ENCODE measurements at regions not wholly inside any gene's neighbourhood (a gene's known extent, or its start where the extent isn't known, plus 50 kb on each side); places are given as distances from the start of the nearest gene placed in this dataset.
"Not testable (repeated sequence)": the region's sequence is repeated elsewhere in the genome, so short reads cannot be mapped to it uniquely, and the experiment has no call there.

- H3K4me3 Mint-ChIP-seq: no peak overlapping the region
- DNase-seq: no peak
- no peak overlapping the region for H3K27ac Mint-ChIP-seq
- CTCF ChIA-PET: interaction anchor here (0.7 kb wide), 1 partner anchor 1022 kb away, joined by 4 read pairs; no protein-coding TSS in a partner anchor
- no peaks in the 10 kb centered on the region for H3K4me1 Mint-ChIP-seq
- H3K9me3 Mint-ChIP-seq: no peaks in the 10 kb centered on the region
- H3K36me3 Mint-ChIP-seq: no peaks in the 10 kb centered on the region
- no peaks in the 10 kb centered on the region for H3K27me3 Mint-ChIP-seq
These were observed 63.2 kb upstream of the SNX19 start for GRCh38 chr11:130979386-130979972.

- CTCF ChIA-PET: no interaction called here
- H3K36me3 Mint-ChIP-seq: no peaks in the 10 kb centered on the region
- H3K27ac Mint-ChIP-seq: no peak overlapping the region
- DNase-seq: no peak
- H3K9me3 Mint-ChIP-seq: no peaks in the 10 kb centered on the region
- H3K4me3 Mint-ChIP-seq: no peak overlapping the region
- H3K27me3 Mint-ChIP-seq: no peaks in the 10 kb centered on the region
- no peaks in the 10 kb centered on the region for H3K4me1 Mint-ChIP-seq
These were observed 64.0 kb upstream of the SNX19 start for GRCh38 chr11:130980071-130980862.

DNA sequence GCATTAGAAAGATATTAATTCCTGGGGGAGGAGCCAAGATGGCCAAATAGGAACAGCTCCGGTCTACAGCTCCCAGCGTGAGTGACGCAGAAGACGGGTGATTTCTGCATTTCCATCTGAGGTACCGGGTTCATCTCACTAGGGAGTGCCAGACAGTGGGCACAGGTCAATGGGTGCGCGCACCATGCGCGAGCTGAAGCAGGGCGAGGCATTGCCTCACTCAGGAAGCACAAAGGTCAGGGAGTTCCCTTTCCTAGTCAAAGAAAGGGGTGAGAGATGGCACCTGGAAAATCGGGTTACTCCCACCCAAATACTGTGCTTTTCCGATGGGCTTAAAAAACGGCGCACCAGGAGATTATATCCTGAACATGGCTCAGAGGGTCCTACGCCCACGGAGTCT is 68.0 kb upstream of the SNX19 start:
- H3K27me3 Mint-ChIP-seq, H3K4me1 Mint-ChIP-seq, H3K27ac Mint-ChIP-seq, H3K36me3 Mint-ChIP-seq, DNase-seq, CTCF ChIA-PET, H3K4me3 Mint-ChIP-seq, H3K9me3 Mint-ChIP-seq: not testable (repeated sequence)

DNA sequence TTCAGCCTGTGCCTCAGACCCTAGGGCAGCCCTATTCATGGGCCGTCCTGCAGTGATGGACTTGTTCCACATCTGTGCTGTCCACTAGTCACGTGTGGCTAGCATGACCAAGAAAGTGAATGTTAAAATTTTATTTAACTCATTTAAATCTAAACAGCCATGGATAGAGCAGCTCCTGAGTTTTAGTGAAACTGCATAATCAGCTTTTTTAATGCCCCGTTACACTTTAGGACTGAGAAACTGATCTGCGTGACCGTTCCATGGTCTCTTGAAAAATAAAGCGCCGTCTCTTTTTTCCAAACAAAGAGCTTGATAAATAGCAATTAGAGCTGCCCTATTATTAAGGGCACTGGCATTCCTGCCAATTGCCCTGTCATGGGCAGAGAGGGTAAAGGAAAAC is 76.5 kb upstream of the SNX19 start:
- H3K4me3 Mint-ChIP-seq: no peak overlapping the region
- no peak overlapping the region for H3K27ac Mint-ChIP-seq
- CTCF ChIA-PET: no interaction called here
- no peaks in the 10 kb centered on the region for H3K4me1 Mint-ChIP-seq
- H3K9me3 Mint-ChIP-seq: no peaks in the 10 kb centered on the region
- H3K36me3 Mint-ChIP-seq: no peaks in the 10 kb centered on the region
- no peaks in the 10 kb centered on the region for H3K27me3 Mint-ChIP-seq
- DNase-seq: no peak

GRCh38 chr11:130994043-130994442 is 77.8 kb upstream of the SNX19 start:
- no peak for DNase-seq
- H3K36me3 Mint-ChIP-seq: no peaks in the 10 kb centered on the region
- CTCF ChIA-PET: no interaction called here
- no peak overlapping the region for H3K27ac Mint-ChIP-seq
- no peaks in the 10 kb centered on the region for H3K4me1 Mint-ChIP-seq
- no peak overlapping the region for H3K4me3 Mint-ChIP-seq
- H3K27me3 Mint-ChIP-seq: no peaks in the 10 kb centered on the region
- H3K9me3 Mint-ChIP-seq: no peaks in the 10 kb centered on the region

GRCh38 chr11:130995266-130995665 is 79.0 kb upstream of the SNX19 start:
- Mint-ChIP-seq H3K9me3 (no peaks in the 10 kb centered on the region), H3K4me3 (no peak overlapping the region), H3K27me3 (no peaks in the 10 kb centered on the region), H3K4me1 (no peaks in the 10 kb centered on the region), H3K36me3 (no peaks in the 10 kb centered on the region), H3K27ac (no peak overlapping the region)
- CTCF ChIA-PET: no interaction called here
- no peak for DNase-seq

GRCh38 chr11:130997278-130997677 is 81.0 kb upstream of the SNX19 start:
- CTCF ChIA-PET: no interaction called here
- Mint-ChIP-seq H3K9me3 (no peaks in the 10 kb centered on the region), H3K4me3 (no peak overlapping the region), H3K36me3 (no peaks in the 10 kb centered on the region), H3K27ac (no peak overlapping the region), H3K4me1 (no peaks in the 10 kb centered on the region), H3K27me3 (no peaks in the 10 kb centered on the region)
- no peak for DNase-seq

DNA sequence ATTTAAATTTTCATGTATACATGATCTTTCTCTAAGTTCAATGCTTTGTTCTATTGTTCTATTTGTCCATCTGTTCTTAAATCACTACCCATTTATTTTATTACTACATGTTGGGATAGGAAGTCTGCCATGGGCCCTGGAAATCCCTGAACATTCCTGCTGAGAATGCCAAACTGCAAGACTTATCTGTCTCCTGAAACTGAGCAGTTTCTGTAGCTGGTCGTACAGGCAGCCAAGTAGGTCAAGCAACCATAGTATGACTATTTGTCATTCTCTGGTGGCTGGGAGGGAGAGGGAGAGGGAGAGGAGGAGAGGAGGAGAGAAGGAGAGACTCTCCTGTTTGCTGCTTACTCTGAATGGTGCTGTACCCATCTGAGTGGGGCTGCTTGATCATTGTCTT is 82.8 kb upstream of the SNX19 start:
- Mint-ChIP-seq H3K27ac (no peak overlapping the region), H3K36me3 (no peaks in the 10 kb centered on the region), H3K9me3 (no peaks in the 10 kb centered on the region), H3K4me1 (no peaks in the 10 kb centered on the region), H3K27me3 (no peaks in the 10 kb centered on the region), H3K4me3 (no peak overlapping the region)
- no peak for DNase-seq
- CTCF ChIA-PET: no interaction called here

DNA sequence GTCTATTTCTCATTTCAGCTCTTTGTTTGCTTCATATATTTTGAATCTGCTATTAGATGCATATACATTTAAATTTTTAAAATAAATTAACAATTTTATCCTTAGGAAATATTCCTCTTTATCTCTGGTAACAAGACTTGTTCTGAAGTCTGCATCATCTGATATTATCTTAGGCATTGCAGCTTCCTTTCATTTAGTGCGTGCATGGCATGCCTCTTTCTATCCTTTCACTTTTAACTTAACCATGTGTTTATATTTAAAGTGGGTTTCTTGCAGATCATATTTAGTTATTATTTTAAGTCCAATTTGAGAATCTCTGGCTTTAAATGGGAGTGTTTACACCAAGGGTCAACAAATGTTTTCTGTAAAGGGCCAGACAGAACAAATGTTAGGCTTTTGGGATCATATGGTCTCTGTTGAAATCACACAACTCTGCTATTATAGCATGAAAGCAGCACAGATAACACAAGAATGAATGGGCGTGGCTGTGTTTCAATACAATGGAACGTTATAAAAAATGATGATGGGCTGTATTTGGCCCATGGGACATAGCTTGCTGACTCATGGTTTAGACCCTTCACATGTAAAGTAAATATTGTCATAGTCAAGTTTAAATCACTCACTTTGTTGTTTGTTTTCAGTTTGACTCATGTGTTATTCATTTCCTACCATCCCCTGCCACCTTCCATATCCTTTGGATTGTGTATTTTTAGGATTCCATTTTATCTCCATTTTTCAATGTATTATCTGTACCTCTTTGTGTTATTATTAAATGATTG is 83.9 kb upstream of the SNX19 start:
- DNase-seq: no peak
- H3K27me3 Mint-ChIP-seq: no peaks in the 10 kb centered on the region
- H3K27ac Mint-ChIP-seq: no peak overlapping the region
- H3K36me3 Mint-ChIP-seq: no peaks in the 10 kb centered on the region
- no peak overlapping the region for H3K4me3 Mint-ChIP-seq
- no peaks in the 10 kb centered on the region for H3K9me3 Mint-ChIP-seq
- CTCF ChIA-PET: no interaction called here
- no peaks in the 10 kb centered on the region for H3K4me1 Mint-ChIP-seq

GRCh38 chr11:131002145-131002544 is 85.9 kb upstream of the SNX19 start:
- Mint-ChIP-seq H3K9me3 (no peaks in the 10 kb centered on the region), H3K36me3 (no peaks in the 10 kb centered on the region), H3K27ac (no peak overlapping the region), H3K4me1 (no peaks in the 10 kb centered on the region), H3K4me3 (no peak overlapping the region), H3K27me3 (no peaks in the 10 kb centered on the region)
- CTCF ChIA-PET: no interaction called here
- DNase-seq: no peak

DNA sequence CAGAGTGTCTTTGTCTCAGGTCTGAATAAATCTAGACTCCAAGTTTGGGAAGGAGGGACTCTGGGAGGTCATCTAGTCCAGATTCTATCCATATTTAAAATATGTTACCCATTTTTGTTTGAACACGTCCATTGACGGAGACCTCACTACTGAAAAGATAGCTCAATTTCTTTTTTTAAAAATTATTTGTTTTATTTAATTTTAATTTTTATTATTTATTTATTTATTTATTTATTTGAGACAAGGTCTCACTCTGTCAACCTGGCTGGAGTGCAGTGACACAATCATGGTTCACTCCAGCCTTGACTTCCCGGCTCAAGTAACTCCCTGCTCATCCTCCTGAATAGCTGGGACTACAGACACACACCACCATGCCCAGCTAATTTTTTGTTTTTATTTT is 89.5 kb upstream of the SNX19 start:
- no peak for DNase-seq
- no peaks in the 10 kb centered on the region for H3K27me3 Mint-ChIP-seq
- CTCF ChIA-PET: no interaction called here
- no peaks in the 10 kb centered on the region for H3K36me3 Mint-ChIP-seq
- no peak overlapping the region for H3K27ac Mint-ChIP-seq
- H3K4me3 Mint-ChIP-seq: no peak overlapping the region
- H3K4me1 Mint-ChIP-seq: no peaks in the 10 kb centered on the region
- H3K9me3 Mint-ChIP-seq: no peaks in the 10 kb centered on the region

- H3K27ac Mint-ChIP-seq: no peak overlapping the region
- DNase-seq: no peak
- H3K27me3 Mint-ChIP-seq: no peaks in the 10 kb centered on the region
- no peaks in the 10 kb centered on the region for H3K9me3 Mint-ChIP-seq
- no peak overlapping the region for H3K4me3 Mint-ChIP-seq
- H3K4me1 Mint-ChIP-seq: no peaks in the 10 kb centered on the region
- no peaks in the 10 kb centered on the region for H3K36me3 Mint-ChIP-seq
- CTCF ChIA-PET: no interaction called here
These were observed 108.7 kb upstream of the SNX19 start for GRCh38 chr11:131025020-131025419.

GRCh38 chr11:131025421-131026125 is 109.3 kb upstream of the SNX19 start:
- Mint-ChIP-seq H3K4me1 (no peaks in the 10 kb centered on the region), H3K4me3 (no peak overlapping the region), H3K27ac (no peak overlapping the region), H3K9me3 (no peaks in the 10 kb centered on the region), H3K27me3 (no peaks in the 10 kb centered on the region), H3K36me3 (no peaks in the 10 kb centered on the region)
- no peak for DNase-seq
- CTCF ChIA-PET: no interaction called here

DNA sequence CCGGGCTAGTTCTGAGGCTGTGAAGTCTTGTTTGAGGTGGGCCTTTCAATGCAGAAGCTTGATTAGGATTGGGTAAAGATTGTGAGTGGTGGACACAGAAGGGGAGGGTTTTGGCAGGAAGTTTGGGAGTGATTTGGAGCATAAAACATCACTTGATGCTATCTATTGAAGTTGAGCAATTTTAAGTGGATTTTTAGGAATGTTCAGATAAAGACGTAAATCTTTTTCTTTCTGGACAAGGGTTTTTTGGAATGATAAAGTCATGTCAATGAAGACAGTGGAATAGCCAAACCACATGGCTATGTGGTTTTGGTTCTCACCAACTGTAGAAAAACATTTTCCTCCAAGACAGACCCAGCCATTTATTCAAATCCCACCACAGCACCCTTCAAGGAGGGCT is 111.2 kb upstream of the SNX19 start:
- Mint-ChIP-seq H3K27me3 (no peaks in the 10 kb centered on the region), H3K27ac (no peak overlapping the region), H3K4me1 (no peaks in the 10 kb centered on the region), H3K4me3 (no peak overlapping the region), H3K36me3 (no peaks in the 10 kb centered on the region), H3K9me3 (no peaks in the 10 kb centered on the region)
- CTCF ChIA-PET: no interaction called here
- no peak for DNase-seq
